PC-3 (cell line): ENCODE measurements at regions not wholly inside any gene's neighbourhood (a gene's known extent, or its start where the extent isn't known, plus 50 kb on each side); places are given as distances from the start of the nearest gene placed in this dataset.

Experiments used
- EZH2 ChIP-seq: fragments of 300-600 bp; sonication (generic); IDR thresholded peaks from one replicate; pipeline ENCODE4 v1.6.1; 2017; ENCODE audit warnings: antibody characterized with exemption, mild to moderate bottlenecking, low read length; ENCODE audit not compliant: unreplicated experiment
- EZH2phosphoT487 ChIP-seq: fragments of 300-600 bp; sonication (generic); IDR thresholded peaks from 2 replicates; pipeline ENCODE4 v1.6.1; 2018; ENCODE audit warnings: mild to moderate bottlenecking, antibody characterized with exemption, low read length, borderline replicate concordance

GRCh38 chr1:30186586-30186985, 536.8 kb downstream of the MATN1 start:
- no peak for TF ChIP-seq EZH2phosphoT487
- TF ChIP-seq EZH2 = no peak
